UCSD-AML1 (cell line): ENCODE measurements at regions not wholly inside any gene's neighbourhood (a gene's known extent, or its start where the extent isn't known, plus 50 kb on each side); places are given as distances from the start of the nearest gene placed in this dataset.

ENCODE experiments used
- DNase-seq: peaks from one replicate; lab custom pipeline; 2025; ENCODE audit not compliant: unreplicated experiment; lab: John Stamatoyannopoulos, UW

- no peak for DNase-seq
These were observed 291.3 kb downstream of the TLE3 start for GRCh38 chr15:69806287-69806915.

- no peak for DNase-seq
These were observed 290.0 kb downstream of the TLE3 start for GRCh38 chr15:69807721-69808120.

GRCh38 chr15:69808756-69809155, 289.0 kb downstream of the TLE3 start:
- DNase-seq: no peak

GRCh38 chr15:69809421-69809820, 288.3 kb downstream of the TLE3 start:
- no peak for DNase-seq

GRCh38 chr15:69810431-69811354, 287.0 kb downstream of the TLE3 start:
- no peak for DNase-seq

GRCh38 chr15:69812861-69813261, 284.9 kb downstream of the TLE3 start:
- DNase-seq: no peak

- DNase-seq: no peak
These were observed 283.8 kb downstream of the TLE3 start for GRCh38 chr15:69813881-69814280.

GRCh38 chr15:69814932-69815331, 282.8 kb downstream of the TLE3 start:
- no peak for DNase-seq

- no peak for DNase-seq
These were observed 281.9 kb downstream of the TLE3 start for GRCh38 chr15:69815793-69816192.

- DNase-seq: no peak
These were observed 281.2 kb downstream of the TLE3 start for GRCh38 chr15:69816522-69816921.

GRCh38 chr15:69818529-69818928, 279.2 kb downstream of the TLE3 start:
- DNase-seq: no peak

GRCh38 chr15:69819371-69819770, 278.3 kb downstream of the TLE3 start:
- DNase-seq: no peak

- DNase-seq: no peak
These were observed 276.9 kb downstream of the TLE3 start for GRCh38 chr15:69820819-69821218.

GRCh38 chr15:69823223-69823907, 274.4 kb downstream of the TLE3 start:
- DNase-seq: no peak

- no peak for DNase-seq
These were observed 273.4 kb downstream of the TLE3 start for GRCh38 chr15:69824075-69824876.

GRCh38 chr15:69824877-69825406, 272.8 kb downstream of the TLE3 start:
- DNase-seq: no peak

- no peak for DNase-seq
These were observed 271.5 kb downstream of the TLE3 start for GRCh38 chr15:69825941-69826818.

GRCh38 chr15:69826819-69827175, 270.9 kb downstream of the TLE3 start:
- DNase-seq: no peak

GRCh38 chr15:69827751-69828150, 270.0 kb downstream of the TLE3 start:
- no peak for DNase-seq
